Esophagus muscularis mucosa (tissue), 4 donors: ENCODE measurements at regions not wholly inside any gene's neighbourhood (a gene's known extent, or its start where the extent isn't known, plus 50 kb on each side); places are given as distances from the start of the nearest gene placed in this dataset.

ENCODE experiments used
- DNase-seq: peaks from one replicate; pipeline ENCODE4 v3.0.0-alpha.2; 2017; ENCODE audit errors: extremely low spot score
- H3K27ac ChIP-seq, 4 donors: fragments of 200-600 bp; sonication (generic); replicated peaks in 1 of 4; 1 replicate in 3 of 4; 2 replicates in 1 of 4; pipeline ENCODE4 v1.5.1; 2016 to 2019; ENCODE audit warnings: mild to moderate bottlenecking in 1 of 4
- H3K27me3 ChIP-seq, 4 donors: fragments of 200-600 bp; sonication (generic); one replicate each; pipeline versions ENCODE4 v1.5.1 to v1.6.0; 2016 to 2019
- H3K36me3 ChIP-seq, 4 donors: fragments of 200-600 bp; sonication (generic); one replicate each; pipeline ENCODE4 v1.5.1; 2016 to 2019
- H3K4me1 ChIP-seq, 4 donors: fragments of 200-600 bp; sonication (generic); one replicate each; pipeline ENCODE4 v1.5.1; 2016 to 2019
- H3K4me3 ChIP-seq, 4 donors: fragments of 200-600 bp; sonication (generic); 1 replicate in 2 of 4; 2 replicates in 2 of 4; pipeline ENCODE4 v1.5.1; 2016 to 2019; ENCODE audit warnings: mild to moderate bottlenecking in 4 of 4, moderate library complexity in 1 of 4
- H3K9me3 ChIP-seq, 4 donors: fragments of 200-600 bp; sonication (generic); 1 replicate in 3 of 4; 2 replicates in 1 of 4; pipeline ENCODE4 v1.5.1; 2016 to 2019
- CTCF ChIP-seq, 3 experiments: fragments of 200-600 bp in 2 of 3; fragments of 450-650 bp in 1 of 3; sonication (generic) in 2 of 3; IDR thresholded peaks; one replicate each; pipeline ENCODE4 v1.5.1; 2017 to 2019; ENCODE audit warnings: antibody characterized with exemption in 3 of 3, mild to moderate bottlenecking in 2 of 3, moderate library complexity in 1 of 3
- EP300 ChIP-seq: sonication (generic); formaldehyde crosslinking; IDR thresholded peaks from one replicate; pipeline ENCODE4 v1.6.1; 2017; ENCODE audit warnings: antibody characterized with exemption
- POLR2A ChIP-seq: fragments of 450-650 bp; IDR thresholded peaks from one replicate; pipeline ENCODE4 v1.6.1; 2017; ENCODE audit warnings: antibody characterized with exemption, moderate library complexity, mild to moderate bottlenecking, low read depth
- POLR2AphosphoS5 ChIP-seq, 2 donors: sonication (generic); formaldehyde crosslinking; IDR thresholded peaks; one replicate each; pipeline ENCODE4 v1.6.1; 2017; ENCODE audit warnings: antibody characterized with exemption in 2 of 2
- WGBS: methylation state at CpG from one replicate; pipeline ENCODE4 v1.1.5; 2018; 5-methylcytosine and 5-hydroxymethylcytosine counted together
- intact Hi-C: fragments of 100-400 bp; cut with DNase I; formaldehyde crosslinking; loops from one replicate; pipeline ENCODE4 v1.15.1; 2023

GRCh38 chr4:187415231-187415630 lies 580.3 kb upstream of the ZFP42 start:
- Histone ChIP-seq H3K4me1 (peaks cover 4 to 13% (median 12%) of the 10 kb centered on the region in 4 donors), H3K27me3 (no peaks in the 10 kb centered on the region), H3K9me3 (peaks cover 0 to 4% (median 0%) of the 10 kb centered on the region in 4 donors), H3K27ac (no peak overlapping the region), H3K4me3 (no peak overlapping the region), H3K36me3 (no peaks in the 10 kb centered on the region)
- WGBS: 15% methylated on average over 3 of the region's 3 CpGs
- intact Hi-C loops: no loop called here
- DNase-seq: no peak
- no peak for TF ChIP-seq EP300

- Histone ChIP-seq H3K36me3 (no peaks in the 10 kb centered on the region), H3K27ac (no peak overlapping the region), H3K9me3 (peaks cover 0 to 4% (median 0%) of the 10 kb centered on the region in 4 donors), H3K4me3 (no peak overlapping the region), H3K4me1 (peaks cover 4 to 13% (median 12%) of the 10 kb centered on the region in 4 donors), H3K27me3 (no peaks in the 10 kb centered on the region)
- 86% methylated on average over 3 of the region's 3 CpGs for WGBS
- TF ChIP-seq CTCF (IDR thresholded peaks at IDR 0.05) (no peak), POLR2A (no peak), POLR2AphosphoS5 (IDR thresholded peaks at IDR 0.05) (no peak), EP300 (no peak)
- DNase-seq: no peak
- intact Hi-C loops: no loop called here
Observed at GRCh38 chr4:187416216-187416615, 579.4 kb upstream of the ZFP42 start.

- intact Hi-C loops: no loop called here
Observed at GRCh38 chr4:187417721-187418120, 577.9 kb upstream of the ZFP42 start.

GRCh38 chr4:187422655-187423054 lies 572.9 kb upstream of the ZFP42 start:
- Histone ChIP-seq H3K4me3 (no peak overlapping the region), H3K27ac (no peak overlapping the region), H3K9me3 (no peaks in the 10 kb centered on the region), H3K4me1 (no peaks in the 10 kb centered on the region), H3K27me3 (no peaks in the 10 kb centered on the region), H3K36me3 (no peaks in the 10 kb centered on the region)
- no peak for TF ChIP-seq EP300
- TF ChIP-seq POLR2AphosphoS5 (IDR thresholded peaks at IDR 0.05): no peak
- no peak for TF ChIP-seq CTCF (IDR thresholded peaks at IDR 0.05)
- no peak for TF ChIP-seq POLR2A
- intact Hi-C loops: no loop called here
- no peak for DNase-seq
- WGBS: 96% methylated on average over 3 of the region's 3 CpGs

More at GRCh38 chr4:187417721-187418120, 577.9 kb upstream of the ZFP42 start:
- 82% methylated on average over 3 of the region's 3 CpGs for WGBS
- no peak for DNase-seq
- Histone ChIP-seq H3K27ac (no peak overlapping the region), H3K36me3 (no peaks in the 10 kb centered on the region), H3K9me3 (peaks cover 0 to 4% (median 0%) of the 10 kb centered on the region in 4 donors), H3K27me3 (no peaks in the 10 kb centered on the region), H3K4me3 (no peak overlapping the region), H3K4me1 (peaks cover 4 to 13% (median 12%) of the 10 kb centered on the region in 4 donors)
- TF ChIP-seq EP300 (no peak), CTCF (IDR thresholded peaks at IDR 0.05) (no peak), POLR2A (no peak), POLR2AphosphoS5 (IDR thresholded peaks at IDR 0.05) (no peak)

GRCh38 chr4:187424636-187425035 lies 570.9 kb upstream of the ZFP42 start:
- WGBS: 84% methylated on average over 1 of the region's 1 CpG
- TF ChIP-seq POLR2A: no peak
- no peak for TF ChIP-seq CTCF (IDR thresholded peaks at IDR 0.05)
- TF ChIP-seq POLR2AphosphoS5 (IDR thresholded peaks at IDR 0.05): no peak
- TF ChIP-seq EP300: no peak

More at GRCh38 chr4:187424636-187425035, 570.9 kb upstream of the ZFP42 start:
- H3K27me3 ChIP-seq: no peaks in the 10 kb centered on the region
- H3K4me3 ChIP-seq: no peak overlapping the region
- no peaks in the 10 kb centered on the region for H3K9me3 ChIP-seq
- H3K4me1 ChIP-seq: no peaks in the 10 kb centered on the region
- intact Hi-C loops: no loop called here
- no peaks in the 10 kb centered on the region for H3K36me3 ChIP-seq
- no peak overlapping the region for H3K27ac ChIP-seq
- DNase-seq: no peak
